Uterus (tissue), 2 donors: ENCODE measurements at regions not wholly inside any gene's neighbourhood (a gene's known extent, or its start where the extent isn't known, plus 50 kb on each side); places are given as distances from the start of the nearest gene placed in this dataset.

ENCODE experiments used
- CTCF ChIP-seq, 4 experiments: fragments of 200-600 bp in 2 of 4; fragments of 450-650 bp in 2 of 4; sonication (generic) in 2 of 4; IDR thresholded peaks; one replicate each; pipeline ENCODE4 v1.5.1; 2016 to 2019; ENCODE audit warnings: antibody characterized with exemption in 4 of 4, mild to moderate bottlenecking in 2 of 4, moderate library complexity in 1 of 4
- POLR2A ChIP-seq, 2 donors: fragments of 450-650 bp; IDR thresholded peaks; one replicate each; pipeline ENCODE4 v1.6.1; 2016; ENCODE audit warnings: antibody characterized with exemption in 2 of 2, mild to moderate bottlenecking in 1 of 2, moderate library complexity in 1 of 2

GRCh38 chr4:130600706-130601105 lies 1504.8 kb downstream of the C4orf33 start:
- no peak for TF ChIP-seq POLR2A (IDR thresholded peaks at IDR 0.05)
- no peak for TF ChIP-seq CTCF (IDR thresholded peaks at IDR 0.05)
